HG03135 (cell line): ENCODE measurements at regions not wholly inside any gene's neighbourhood (a gene's known extent, or its start where the extent isn't known, plus 50 kb on each side); places are given as distances from the start of the nearest gene placed in this dataset.

Source experiments
- ATAC-seq: cut with Tn5 transposase; IDR thresholded peaks from one replicate; pipeline ENCODE4 v1.9.1; 2021; ENCODE audit warnings: mild to moderate bottlenecking, moderate library complexity; ENCODE audit not compliant: unreplicated experiment

DNA sequence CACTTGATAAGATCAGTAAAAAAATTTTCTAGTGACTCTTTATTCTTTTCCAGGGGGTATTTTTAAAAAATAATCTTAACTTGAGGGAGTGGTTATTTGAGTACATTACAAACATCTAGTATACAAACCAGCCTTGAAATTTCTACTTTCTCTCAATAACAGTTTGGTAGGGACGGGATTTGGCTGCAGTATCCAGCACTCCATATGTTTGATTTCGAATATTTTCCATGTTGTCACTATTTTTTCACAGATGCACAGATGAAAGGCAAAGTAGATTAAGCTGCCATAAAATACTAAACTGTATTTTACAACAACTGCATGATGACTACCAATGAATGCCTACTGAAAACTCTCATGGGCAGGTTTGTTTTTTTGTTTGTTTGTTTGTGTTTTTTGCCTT lies 225.0 kb downstream of the COX7B2 start:
- ATAC-seq: no peak

DNA sequence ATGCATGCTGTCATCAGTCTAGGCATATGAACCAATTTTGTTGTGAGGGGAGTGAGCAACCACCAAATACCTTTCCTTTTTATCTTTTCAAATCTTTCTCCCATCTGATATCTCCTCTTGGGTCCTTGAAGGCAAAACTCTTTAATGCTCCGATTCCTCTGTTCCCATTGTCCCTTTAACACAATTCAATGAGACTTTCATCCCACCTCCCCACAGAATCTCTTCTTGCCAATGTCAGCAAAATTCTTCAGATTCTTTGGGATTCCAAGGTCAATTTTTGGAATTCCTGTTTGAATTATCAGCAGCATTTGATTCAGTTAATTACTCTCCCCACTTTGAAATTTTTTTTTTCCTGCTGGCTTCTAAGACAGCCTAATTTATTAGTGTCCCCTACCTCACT lies 232.7 kb downstream of the COX7B2 start:
- ATAC-seq: no peak

DNA sequence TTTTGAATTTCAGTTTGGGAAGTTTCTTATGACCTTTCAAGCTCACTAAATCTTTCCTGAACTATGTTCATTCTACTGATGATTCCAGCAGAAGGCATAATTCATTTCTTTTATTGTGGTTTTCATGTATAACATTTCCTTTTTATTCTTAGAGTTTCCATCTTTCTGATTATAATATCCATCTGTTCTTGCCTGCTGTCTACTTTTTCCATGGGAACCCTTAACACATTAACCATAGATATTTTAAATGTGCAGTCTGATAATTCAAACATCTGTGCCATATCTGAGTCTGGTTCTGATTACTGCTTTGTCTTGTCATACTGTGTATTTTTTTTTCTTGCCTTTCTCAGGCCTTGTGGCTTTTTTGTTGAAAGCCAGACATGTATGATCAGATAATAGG lies 234.7 kb downstream of the COX7B2 start:
- no peak for ATAC-seq

GRCh38 chr4:46667790-46668189 lies 241.3 kb downstream of the COX7B2 start:
- ATAC-seq: no peak

DNA sequence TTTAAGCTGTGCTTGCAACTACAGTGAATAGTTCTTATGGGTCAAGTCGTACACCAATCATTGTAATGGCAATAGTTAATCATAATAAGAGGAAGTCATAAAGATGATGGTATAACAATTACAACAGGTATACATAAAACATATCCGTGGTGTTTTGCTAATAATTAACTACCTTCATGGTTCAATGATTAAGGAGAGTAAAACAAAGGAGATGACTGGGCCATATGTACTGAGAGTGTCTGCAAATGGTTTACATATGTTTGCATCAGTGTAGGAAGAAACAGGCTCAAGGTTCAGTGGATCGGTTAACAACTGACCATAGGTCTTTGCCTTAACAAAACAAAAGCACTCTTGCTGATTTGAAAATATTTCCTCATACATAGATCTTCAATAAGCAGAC lies 253.0 kb downstream of the COX7B2 start:
- no peak for ATAC-seq

DNA sequence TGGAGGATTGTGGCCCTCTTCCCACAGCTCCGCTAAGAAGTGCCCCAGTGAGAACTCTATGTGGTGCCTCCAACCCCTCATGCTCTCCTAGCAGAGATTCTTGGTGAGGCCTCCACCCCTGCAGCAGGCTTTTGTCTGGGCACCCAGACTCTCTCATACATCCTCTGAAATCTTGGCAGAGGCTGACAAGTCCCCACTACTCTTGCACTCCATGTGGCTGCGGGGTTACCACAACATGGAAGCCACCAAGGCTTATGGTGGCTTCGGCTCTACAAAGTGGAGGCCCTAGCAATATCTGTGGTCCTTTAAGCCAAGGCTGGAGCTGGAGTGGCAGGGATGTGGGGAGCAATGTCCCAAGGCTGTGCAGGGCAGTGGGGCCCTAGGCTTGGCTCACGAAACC lies 255.2 kb downstream of the COX7B2 start:
- no peak for ATAC-seq

DNA sequence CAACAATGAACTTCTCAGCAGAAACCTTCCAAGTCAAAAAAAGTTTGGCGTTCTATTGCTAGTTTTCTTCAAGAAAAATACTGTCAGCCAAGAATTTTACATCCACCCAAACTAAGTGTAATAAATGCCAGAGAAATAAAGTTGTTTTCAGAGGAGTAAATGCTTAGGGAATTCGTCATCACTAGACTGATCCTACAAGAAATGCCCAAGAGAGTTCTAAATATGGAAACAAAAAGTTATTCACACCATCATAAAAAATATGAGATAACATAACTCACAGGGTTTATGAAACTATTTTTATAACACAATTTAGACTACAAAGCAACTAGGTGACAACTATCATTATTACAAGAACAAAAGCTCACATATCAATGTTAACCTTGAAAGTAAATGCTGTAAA lies 259.5 kb upstream of the GABRA2 start:
- ATAC-seq: no peak

DNA sequence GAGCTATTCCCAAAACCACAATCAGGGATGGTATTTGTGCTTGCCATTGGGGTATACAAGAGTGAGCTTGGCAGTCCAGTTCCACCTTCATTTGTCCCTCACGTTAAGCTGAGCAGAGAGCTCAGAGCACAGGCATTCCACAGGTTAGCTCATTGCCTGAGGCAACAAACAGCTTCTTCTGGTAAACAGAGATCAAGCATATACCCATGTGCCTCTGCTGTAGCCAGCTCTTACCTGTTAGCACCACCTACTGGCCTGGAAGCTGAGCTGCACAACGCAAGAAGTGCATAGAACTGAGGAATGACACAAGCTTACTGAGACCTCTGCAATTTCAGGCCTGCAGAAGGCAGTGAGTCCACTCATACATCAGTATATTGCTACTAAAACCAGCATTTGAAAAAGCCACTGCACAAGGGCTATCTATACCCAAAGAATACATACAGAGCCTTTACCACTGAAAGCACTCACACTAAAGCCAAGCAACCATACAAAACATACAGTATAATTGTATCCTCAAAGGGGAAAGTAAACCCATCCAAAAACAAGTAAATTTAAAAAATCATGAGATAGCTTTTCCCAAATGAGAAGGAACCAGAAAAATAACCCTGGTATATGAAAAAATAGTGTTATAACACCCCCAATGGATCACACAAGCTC lies 258.3 kb upstream of the GABRA2 start:
- peak; percentile 95 for ATAC-seq

DNA sequence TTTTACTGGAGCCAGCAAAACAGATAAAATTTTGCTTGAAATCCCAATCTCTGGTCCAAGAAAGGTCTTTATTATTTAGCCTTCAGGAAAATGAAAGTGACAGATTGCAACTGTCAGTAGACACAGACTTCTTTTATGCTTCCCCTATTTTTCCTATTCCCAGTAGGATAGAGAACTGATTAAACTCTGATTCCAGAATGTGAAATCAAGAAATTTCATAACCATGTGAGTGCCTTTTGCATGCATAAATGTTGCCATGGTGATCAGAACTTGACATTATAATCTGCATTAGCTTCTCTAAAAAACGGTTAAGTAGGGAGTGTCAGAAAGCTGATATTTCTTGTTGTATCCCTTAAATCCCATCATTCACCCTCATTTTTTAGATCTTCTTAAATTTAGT lies 255.2 kb upstream of the GABRA2 start:
- ATAC-seq: no peak
